Liver (tissue), 8 donors: ENCODE measurements at regions not wholly inside any gene's neighbourhood (a gene's known extent, or its start where the extent isn't known, plus 50 kb on each side); places are given as distances from the start of the nearest gene placed in this dataset.
A peak's percentile ranks its signal among the peaks of the same experiment; 100 is the strongest.

Source experiments
- DNase-seq: peaks from one replicate; pipeline ENCODE4 v3.0.0-alpha.2; 2017; ENCODE audit warnings: low spot score
- H3K27ac ChIP-seq, 2 donors: one replicate each; pipeline ENCODE4 v1.7.0; 2013; ENCODE audit warnings: inconsistent platforms in 2 of 2, low read length in 2 of 2, control low read depth in 1 of 2, low read depth in 1 of 2, mild to moderate bottlenecking in 1 of 2
- H3K27me3 ChIP-seq, 4 donors: one replicate each; pipeline versions ENCODE4 v1.6.1 to v1.7.0; 2013; ENCODE audit warnings: low read length in 3 of 4, inconsistent platforms in 1 of 4, mild to moderate bottlenecking in 1 of 4, moderate library complexity in 1 of 4; ENCODE audit not compliant: control insufficient read depth in 4 of 4, insufficient read depth in 4 of 4
- H3K36me3 ChIP-seq, 4 donors: one replicate each; pipeline versions ENCODE4 v1.6.1 to v1.7.0; 2013; ENCODE audit warnings: low read length in 3 of 4, mild to moderate bottlenecking in 3 of 4, low read depth in 1 of 4, moderate library complexity in 1 of 4; ENCODE audit not compliant: control insufficient read depth in 4 of 4, insufficient read depth in 3 of 4
- H3K4me1 ChIP-seq, 4 donors: one replicate each; pipeline versions ENCODE4 v1.6.1 to v1.7.0; 2013; ENCODE audit warnings: low read length in 3 of 4, mild to moderate bottlenecking in 3 of 4, moderate library complexity in 1 of 4; ENCODE audit not compliant: control insufficient read depth in 4 of 4, insufficient read depth in 4 of 4
- H3K4me3 ChIP-seq, 3 donors: one replicate each; pipeline versions ENCODE4 v1.6.1 to v1.7.0; 2013; ENCODE audit warnings: low read length in 3 of 3, control low read depth in 1 of 3, low read depth in 1 of 3, mild to moderate bottlenecking in 1 of 3
- H3K9ac ChIP-seq, 2 donors: one replicate each; pipeline ENCODE4 v1.7.0; 2013; ENCODE audit warnings: low read length in 2 of 2, mild to moderate bottlenecking in 2 of 2, moderate library complexity in 2 of 2, control low read depth in 1 of 2, low read depth in 1 of 2
- H3K9me3 ChIP-seq, 4 donors: one replicate each; pipeline versions ENCODE4 v1.6.1 to v1.7.0; 2013; ENCODE audit warnings: low read length in 3 of 4; ENCODE audit not compliant: control insufficient read depth in 4 of 4
- ATF3 ChIP-seq: IDR thresholded peaks from 2 replicates; pipeline ENCODE4 v1.6.1; 2016; ENCODE audit warnings: antibody characterized with exemption
- CTCF ChIP-seq: fragments of 150-350 bp; IDR thresholded peaks from 2 replicates; pipeline ENCODE4 v1.5.1; 2017; ENCODE audit warnings: improper control_type of control experiment, low read depth, low read length; ENCODE audit not compliant: missing input control
- EGR1 ChIP-seq, 2 donors: IDR thresholded peaks; 2 replicates each; pipeline ENCODE4 v1.6.1; 2016 to 2018; ENCODE audit warnings: antibody characterized with exemption in 2 of 2, low read depth in 2 of 2
- FOXA2 ChIP-seq: IDR thresholded peaks from 2 replicates; pipeline ENCODE4 v1.6.1; 2016; ENCODE audit warnings: antibody characterized with exemption
- GABPA ChIP-seq, 2 donors: IDR thresholded peaks in 1 of 2; conservative IDR thresholded peaks in 1 of 2; 2 replicates each; pipeline ENCODE4 v1.6.1; 2016; ENCODE audit warnings: antibody characterized with exemption in 2 of 2, mild to moderate bottlenecking in 1 of 2, moderate library complexity in 1 of 2
- MAX ChIP-seq: IDR thresholded peaks from 2 replicates; pipeline ENCODE4 v1.6.1; 2016; ENCODE audit warnings: antibody characterized with exemption
- NR2F2 ChIP-seq: IDR thresholded peaks from 2 replicates; pipeline ENCODE4 v1.6.1; 2016; ENCODE audit warnings: antibody characterized with exemption
- RAD21 ChIP-seq, 2 donors: IDR thresholded peaks; 2 replicates each; pipeline ENCODE4 v1.6.1; 2016; ENCODE audit warnings: antibody characterized with exemption in 2 of 2, mild to moderate bottlenecking in 2 of 2
- REST ChIP-seq: IDR thresholded peaks from 2 replicates; pipeline ENCODE4 v1.6.1; 2016; ENCODE audit warnings: antibody characterized with exemption, mild to moderate bottlenecking
- RXRA ChIP-seq, 2 donors: IDR thresholded peaks; 2 replicates each; pipeline ENCODE4 v1.6.1; 2017 to 2018; ENCODE audit warnings: antibody characterized with exemption in 2 of 2, mild to moderate bottlenecking in 1 of 2
- YY1 ChIP-seq: IDR thresholded peaks from 2 replicates; pipeline ENCODE4 v1.6.1; 2016; ENCODE audit warnings: antibody characterized with exemption, mild to moderate bottlenecking
- ZBTB33 ChIP-seq: IDR thresholded peaks from 2 replicates; pipeline ENCODE4 v1.6.1; 2016; ENCODE audit warnings: antibody characterized with exemption
- WGBS: extraction: QIAGEN DNeasy Blood & Tissue Kit; methylation state at CpG from one replicate; pipeline ENCODE4 v1.1.7; 2013; 5-methylcytosine and 5-hydroxymethylcytosine counted together
- donor health status: healthy.
- donor health status: healthy.
- donor health status: healthy.
- donor health status: healthy.
- donor health status: healthy.

GRCh38 chr18:45213040-45213333 is 402.3 kb upstream of the SLC14A2 start:
- no peaks in the 10 kb centered on the region for H3K9me3 ChIP-seq
- no peaks in the 10 kb centered on the region for H3K36me3 ChIP-seq
- H3K27me3 ChIP-seq, result no peaks in the 10 kb centered on the region
- DNase-seq, result no peak
- no peak overlapping the region for H3K4me3 ChIP-seq
- H3K27ac ChIP-seq, result no peak overlapping the region
- 96% methylated on average over 1 of the region's 1 CpG for WGBS
- no peak overlapping the region for H3K9ac ChIP-seq
- TF ChIP-seq RAD21 (IDR thresholded peaks at IDR 0.05) (peak in 1 of 2 donors; percentile 3), REST (no peak)
- H3K4me1 ChIP-seq, result no peaks in the 10 kb centered on the region

- Histone ChIP-seq H3K4me3 (no peak overlapping the region), H3K4me1 (no peaks in the 10 kb centered on the region), H3K27ac (no peak overlapping the region), H3K9me3 (no peaks in the 10 kb centered on the region), H3K9ac (no peak overlapping the region), H3K27me3 (no peaks in the 10 kb centered on the region), H3K36me3 (no peaks in the 10 kb centered on the region)
- WGBS, result 86% methylated on average over 6 of the region's 6 CpGs
- no peak for TF ChIP-seq NR2F2
- no peak for TF ChIP-seq MAX
- TF ChIP-seq FOXA2, result no peak
- no peak for TF ChIP-seq EGR1 (IDR thresholded peaks at IDR 0.05; ENCODE audit: low read depth in 2 of 2)
- no peak for TF ChIP-seq RXRA (IDR thresholded peaks at IDR 0.05)
- no peak for DNase-seq
Measured at GRCh38 chr18:45218436-45218835, 396.8 kb upstream of the SLC14A2 start.

- TF ChIP-seq CTCF (no peak), YY1 (no peak), GABPA (IDR thresholded peaks at IDR 0.05 in 1 of 2, conservative IDR thresholded peaks at IDR 0.05 in 1 of 2) (no peak), RXRA (IDR thresholded peaks at IDR 0.05) (no peak), ZBTB33 (no peak), FOXA2 (no peak), ATF3 (no peak), EGR1 (IDR thresholded peaks at IDR 0.05; ENCODE audit: low read depth in 2 of 2) (no peak)
- no peak overlapping the region for H3K4me3 ChIP-seq
- WGBS, result 89% methylated on average over 5 of the region's 5 CpGs
- H3K9ac ChIP-seq, result no peak overlapping the region
- no peaks in the 10 kb centered on the region for H3K27me3 ChIP-seq
- H3K4me1 ChIP-seq, result no peaks in the 10 kb centered on the region
- DNase-seq, result no peak
- no peak overlapping the region for H3K27ac ChIP-seq
- H3K9me3 ChIP-seq, result no peaks in the 10 kb centered on the region
- H3K36me3 ChIP-seq, result no peaks in the 10 kb centered on the region
Measured at GRCh38 chr18:45221363-45221762, 393.9 kb upstream of the SLC14A2 start.
